Brain microvascular endothelial cell (primary cell): ENCODE measurements at regions not wholly inside any gene's neighbourhood (a gene's known extent, or its start where the extent isn't known, plus 50 kb on each side); places are given as distances from the start of the nearest gene placed in this dataset.

Experiments
- DNase-seq: peaks from one replicate; pipeline ENCODE4 v3.0.0-alpha.2; 2020
- H3K27ac ChIP-seq: fragments of 250-450 bp; sonication (Bioruptor Pico); 2 replicates; pipeline ENCODE4 v1.5.1; 2020; ENCODE audit warnings: mild to moderate bottlenecking, moderate library complexity
- H3K27me3 ChIP-seq: fragments of 250-450 bp; sonication (Bioruptor Pico); replicated peaks from 2 replicates; pipeline ENCODE4 v1.5.1; 2020; ENCODE audit warnings: mild to moderate bottlenecking
- H3K36me3 ChIP-seq: fragments of 250-450 bp; sonication (Bioruptor Pico); replicated peaks from 2 replicates; pipeline ENCODE4 v1.5.1; 2020; ENCODE audit warnings: mild to moderate bottlenecking
- H3K4me3 ChIP-seq: 2 replicates; pipeline ENCODE4 v1.5.1; 2011; ENCODE audit warnings: low read depth, mild to moderate bottlenecking, control low read depth, low read length, moderate library complexity
- CTCF ChIP-seq: IDR thresholded peaks from 2 replicates; pipeline ENCODE4 v1.5.1; 2011; ENCODE audit warnings: low read depth, mild to moderate bottlenecking, moderate library complexity, low read length, control low read depth, inconsistent platforms; ENCODE audit errors: missing control alignments
- in situ Hi-C: cut with HindIII; loops from 2 replicates; pipeline ENCODE4 v1.10.0; 2017; ENCODE audit warnings: low sequenced_read_pairs, low pct_ligation_motif_present

- H3K27me3 ChIP-seq = no peaks in the 10 kb centered on the region
- in situ Hi-C loops = no loop called here
- no peak for TF ChIP-seq CTCF
- H3K36me3 ChIP-seq = no peaks in the 10 kb centered on the region
- DNase-seq = no peak
- no peak overlapping the region for H3K4me3 ChIP-seq
- peak overlapping the region; percentile 77 for H3K27ac ChIP-seq
These were observed 297.4 kb upstream of the TAS2R1 start for GRCh38 chr5:9927521-9927997.

- in situ Hi-C loops = no loop called here
- peak; percentile 29 for DNase-seq
- TF ChIP-seq CTCF = no peak
- H3K27ac ChIP-seq = peak overlapping the region; percentile 77
- no peaks in the 10 kb centered on the region for H3K27me3 ChIP-seq
- H3K4me3 ChIP-seq = no peak overlapping the region
- no peaks in the 10 kb centered on the region for H3K36me3 ChIP-seq
These were observed 297.0 kb upstream of the TAS2R1 start for GRCh38 chr5:9927106-9927505.

- DNase-seq = peak; percentile 95
- in situ Hi-C loops = no loop called here
- Histone ChIP-seq H3K27me3 (no peaks in the 10 kb centered on the region), H3K36me3 (no peaks in the 10 kb centered on the region), H3K27ac (peak overlapping the region; percentile 90), H3K4me3 (no peak overlapping the region)
- TF ChIP-seq CTCF = no peak
These were observed 294.5 kb upstream of the TAS2R1 start for GRCh38 chr5:9924614-9925013.

GRCh38 chr5:9922719-9923118, 292.6 kb upstream of the TAS2R1 start:
- H3K27ac ChIP-seq = no peak overlapping the region
- H3K36me3 ChIP-seq = no peaks in the 10 kb centered on the region
- in situ Hi-C loops = no loop called here
- DNase-seq = no peak
- peak; percentile 31 for TF ChIP-seq CTCF
- no peaks in the 10 kb centered on the region for H3K27me3 ChIP-seq
- H3K4me3 ChIP-seq = no peak overlapping the region

- no peaks in the 10 kb centered on the region for H3K36me3 ChIP-seq
- H3K27ac ChIP-seq = no peak overlapping the region
- H3K27me3 ChIP-seq = no peaks in the 10 kb centered on the region
- DNase-seq = no peak
- in situ Hi-C loops = no loop called here
- H3K4me3 ChIP-seq = no peak overlapping the region
- TF ChIP-seq CTCF = peak; percentile 38
These were observed 290.5 kb upstream of the TAS2R1 start for GRCh38 chr5:9920697-9921096.

GRCh38 chr5:9919306-9920030, 289.3 kb upstream of the TAS2R1 start:
- in situ Hi-C loops = no loop called here
- TF ChIP-seq CTCF = no peak
- Histone ChIP-seq H3K36me3 (no peaks in the 10 kb centered on the region), H3K27me3 (no peaks in the 10 kb centered on the region), H3K4me3 (no peak overlapping the region), H3K27ac (no peak overlapping the region)
- no peak for DNase-seq
